Suppressor macrophage treated with lipopolysaccharide for 1 hour (primary cell): ENCODE measurements at regions not wholly inside any gene's neighbourhood (a gene's known extent, or its start where the extent isn't known, plus 50 kb on each side); places are given as distances from the start of the nearest gene placed in this dataset.
A peak's percentile ranks its signal among the peaks of the same experiment; 100 is the strongest.
"Not testable (repeated sequence)": the region's sequence is repeated elsewhere in the genome, so short reads cannot be mapped to it uniquely, and the experiment has no call there.

Experiments
- DNase-seq, 3 donors: peaks; one replicate each; pipeline ENCODE4 v3.0.0-alpha.2; 2020 to 2022

GRCh38 chr6:27668442-27669294 lies 195.8 kb upstream of the ZNF184 start:
- DNase-seq, result peak; percentile 44 to 59 (median 58)

- DNase-seq, result peak in 2 of 3 donors; percentile 12 to 33
Measured at GRCh38 chr6:27667657-27668441, 194.9 kb upstream of the ZNF184 start.

- no peak for DNase-seq
Measured at GRCh38 chr6:27667016-27667656, 194.2 kb upstream of the ZNF184 start.

- DNase-seq, result no peak
Measured at GRCh38 chr6:27662769-27663168, 189.9 kb upstream of the ZNF184 start.

DNA sequence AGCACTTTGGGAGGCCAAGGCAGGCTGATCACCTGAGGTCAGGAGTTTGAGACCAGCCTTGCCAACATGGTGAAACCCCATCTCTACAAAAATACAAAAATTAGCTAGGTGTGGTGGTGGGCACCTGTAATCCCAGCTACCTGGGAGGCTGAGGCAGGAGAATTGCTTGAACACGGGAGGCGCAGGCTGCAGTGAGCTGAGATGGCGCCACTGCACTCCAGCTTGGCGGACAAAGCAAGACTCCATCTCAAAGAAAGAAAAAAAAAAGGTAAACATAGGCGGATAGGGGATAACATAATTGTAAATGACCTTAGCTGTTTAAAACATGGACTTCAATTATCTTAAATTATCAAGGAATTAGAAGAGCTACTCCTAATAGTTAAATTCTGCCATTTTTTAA lies 189.3 kb upstream of the ZNF184 start:
- DNase-seq, result not testable (repeated sequence)

DNA sequence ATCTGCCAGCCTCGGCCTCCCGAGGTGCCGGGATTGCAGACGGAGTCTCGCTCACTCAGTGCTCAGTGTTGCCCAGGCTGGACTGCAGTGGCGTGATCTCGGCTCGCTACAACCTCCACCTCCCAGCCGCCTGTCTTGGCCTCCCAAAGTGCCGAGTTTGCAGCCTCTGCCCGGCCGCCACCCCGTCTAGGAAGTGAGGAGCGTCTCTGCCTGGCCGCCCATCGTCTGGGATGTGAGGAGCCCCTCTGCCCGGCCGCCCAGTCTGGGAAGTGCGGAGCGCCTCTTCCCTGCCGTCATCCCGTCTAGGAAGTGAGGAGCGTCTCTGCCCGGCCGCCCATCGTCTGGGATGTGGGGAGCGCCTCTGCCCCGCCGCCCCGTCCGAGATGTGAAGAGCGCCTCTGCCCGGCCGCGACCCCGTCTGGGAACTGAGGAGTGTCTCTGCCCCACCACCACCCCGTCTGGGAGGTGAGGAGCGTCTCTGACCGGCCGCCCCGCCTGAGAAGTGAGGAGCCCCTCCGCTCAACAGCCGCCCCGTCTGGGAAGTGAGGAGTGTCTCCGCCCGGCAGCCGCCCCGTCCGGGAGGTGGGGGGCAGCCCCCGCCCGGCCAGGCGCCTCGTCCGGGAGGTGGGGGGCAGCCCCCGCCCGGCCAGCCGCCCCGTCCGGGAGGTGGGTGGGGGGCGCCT lies 180.4 kb upstream of the ZNF184 start:
- DNase-seq, result not testable (repeated sequence)

- DNase-seq, result no peak
Measured at GRCh38 chr6:27651371-27651732, 178.4 kb upstream of the ZNF184 start.

DNA sequence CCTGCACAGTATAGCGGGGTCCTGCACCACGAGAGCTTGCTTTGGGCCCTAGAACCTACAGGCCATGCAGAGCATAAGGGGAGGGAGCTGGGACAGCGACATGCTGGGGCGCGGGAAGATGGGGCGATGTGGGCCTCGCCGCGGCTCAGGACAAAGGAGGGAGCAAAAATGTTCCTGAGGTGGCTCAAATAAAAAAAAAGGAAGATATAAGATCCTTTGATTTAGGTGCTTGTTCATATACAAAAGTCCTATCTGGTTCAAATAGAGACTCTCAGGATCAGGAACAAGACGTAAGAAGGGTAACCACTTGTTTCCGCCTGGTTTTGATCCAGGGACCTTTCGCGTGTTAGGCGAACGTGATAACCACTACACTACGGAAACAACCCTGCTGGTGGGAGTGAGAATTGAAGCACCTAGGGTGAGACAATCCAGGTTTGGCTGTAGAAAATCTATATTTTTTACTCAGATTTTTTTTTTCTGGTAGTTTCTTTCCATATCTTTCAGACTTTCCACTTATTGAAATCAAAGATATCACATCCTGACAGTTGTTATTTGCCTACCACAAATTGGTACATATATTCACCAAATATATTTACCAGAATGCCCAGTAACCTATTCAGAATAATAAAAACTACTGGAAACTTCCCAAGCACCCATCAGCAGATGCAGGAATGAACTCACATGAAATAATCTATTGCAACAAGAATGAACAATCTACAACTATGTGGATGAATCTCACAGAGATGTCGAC lies 177.9 kb upstream of the ZNF184 start:
- DNase-seq, result peak; percentile 3 to 31 (median 11)

DNA sequence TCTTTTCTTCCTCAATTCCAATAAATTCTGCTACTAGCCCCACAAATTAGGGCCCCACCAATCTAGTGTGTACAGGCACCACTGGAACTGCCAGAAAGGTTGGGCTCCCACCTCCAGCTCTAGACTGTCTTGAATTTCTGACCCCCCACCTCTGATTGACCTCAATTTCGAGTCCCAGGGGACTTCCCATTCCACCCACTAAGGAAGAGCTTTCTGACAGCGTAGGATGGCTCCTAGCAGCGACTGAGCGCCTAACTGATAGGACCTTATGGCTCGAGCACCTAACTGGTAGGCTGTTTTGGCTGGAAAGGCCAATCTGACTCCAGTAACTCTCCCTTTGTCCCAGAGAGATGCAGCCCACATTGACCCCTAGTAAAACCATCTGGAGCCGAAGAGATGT lies 171.6 kb upstream of the ZNF184 start:
- no peak for DNase-seq

DNA sequence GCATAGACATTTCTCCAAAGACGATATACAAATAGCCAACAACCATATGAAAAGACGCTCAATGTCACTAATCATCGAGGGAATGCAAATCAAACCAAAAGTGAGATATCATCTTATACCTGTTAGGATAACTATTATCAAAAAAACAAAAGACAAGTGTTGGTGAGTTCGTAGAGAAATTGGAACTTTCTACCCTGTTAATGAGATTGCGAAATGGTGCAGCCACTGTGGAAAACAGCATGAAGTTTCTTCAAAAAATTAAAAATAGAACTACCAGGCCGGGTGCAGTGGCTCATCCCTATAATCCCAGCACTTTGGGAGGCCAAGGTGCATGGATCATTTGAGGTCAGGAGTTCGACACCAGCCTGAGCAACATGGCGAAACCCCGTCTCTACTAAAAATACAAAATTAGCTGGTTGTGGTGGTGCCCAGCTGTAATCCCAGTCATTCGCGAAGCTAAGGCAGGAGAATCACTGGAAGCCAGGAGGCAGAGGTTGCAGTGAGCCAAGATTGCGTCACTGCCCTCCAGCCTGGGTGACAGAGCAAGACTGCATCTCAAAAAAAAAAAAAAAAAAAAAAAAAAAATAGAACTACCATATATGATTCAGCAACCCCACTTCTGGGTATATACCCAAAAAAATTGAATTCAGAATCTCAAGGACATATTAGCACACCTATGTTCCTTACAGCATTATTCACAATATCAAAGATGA lies 170.0 kb upstream of the ZNF184 start:
- DNase-seq, result no peak

DNA sequence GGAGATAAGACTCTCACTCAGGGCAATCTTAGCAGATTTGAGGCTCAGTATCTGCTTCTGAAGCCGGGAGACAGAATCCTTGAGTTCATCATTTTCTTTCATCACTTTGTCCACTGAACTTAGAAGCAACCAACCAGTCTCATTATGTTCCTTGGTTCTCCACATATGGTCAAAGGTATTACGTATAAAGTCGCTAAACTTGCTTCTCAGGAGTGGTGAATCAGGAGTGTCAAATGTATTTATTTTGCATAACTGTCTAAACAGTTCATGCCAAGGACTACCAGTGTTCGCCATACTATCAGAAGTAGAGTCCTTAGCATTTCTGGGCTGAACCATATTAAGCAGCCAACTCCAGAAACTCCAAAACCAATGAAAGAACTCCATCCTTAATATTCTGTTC lies 163.0 kb upstream of the ZNF184 start:
- DNase-seq, result not testable (repeated sequence)

GRCh38 chr6:27633221-27633688 lies 160.3 kb upstream of the ZNF184 start:
- DNase-seq, result not testable (repeated sequence)

DNA sequence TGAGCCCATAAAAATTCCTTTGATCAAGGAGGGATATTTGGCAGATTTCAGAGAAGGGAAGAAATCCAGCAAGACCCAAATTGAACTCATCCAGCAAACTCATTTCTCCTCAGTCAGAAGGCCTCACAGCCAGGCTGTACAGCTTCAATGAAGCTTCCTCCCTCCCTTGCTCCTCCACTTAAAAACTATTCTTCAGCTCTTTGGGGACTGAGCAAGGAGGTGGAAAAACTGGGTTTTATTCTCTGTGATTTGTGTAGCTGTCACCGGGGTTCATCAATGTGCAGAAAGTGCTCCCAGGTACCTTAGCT lies 158.7 kb upstream of the ZNF184 start:
- no peak for DNase-seq

DNA sequence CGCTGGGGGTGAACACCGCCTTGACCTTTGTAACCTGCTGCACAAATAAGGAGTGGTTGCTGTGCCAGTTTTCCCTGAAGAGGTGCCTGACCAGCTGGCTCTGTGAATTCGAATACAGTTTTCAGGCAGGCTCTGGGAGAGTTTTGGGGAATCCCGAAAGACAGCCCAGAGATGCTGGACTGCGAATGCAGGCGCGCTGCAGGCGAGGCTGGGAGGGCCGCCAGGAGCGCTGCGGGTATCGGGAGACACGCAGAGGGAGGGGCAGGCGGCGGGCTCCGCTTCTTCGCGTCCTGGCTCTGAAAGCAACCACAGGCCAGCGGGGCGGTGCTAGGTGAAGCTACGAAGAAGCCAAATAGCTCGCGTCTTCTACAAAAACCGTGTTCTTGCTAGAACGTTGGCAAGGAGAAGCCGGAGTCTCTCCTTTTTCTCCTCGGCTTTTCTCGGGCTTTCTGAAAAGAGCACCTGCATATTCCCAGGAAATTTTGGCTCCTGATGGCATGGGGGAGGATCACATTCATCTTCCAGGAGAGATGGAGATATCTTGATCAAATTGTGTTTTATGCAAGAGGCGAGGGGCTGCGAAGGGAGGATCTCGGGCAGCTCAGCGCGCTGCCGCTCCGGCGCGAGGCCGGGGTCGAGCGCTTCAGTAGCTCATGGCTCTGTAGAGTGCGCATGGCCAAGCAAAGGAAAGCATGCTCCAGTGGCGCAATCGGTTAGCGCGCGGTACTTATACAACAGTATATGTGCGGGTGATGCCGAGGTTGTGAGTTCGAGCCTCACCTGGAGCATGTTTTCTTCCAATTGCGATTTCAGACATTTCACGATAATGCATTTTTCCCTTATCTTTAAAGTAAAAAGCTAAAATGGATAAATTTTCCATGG lies 158.1 kb upstream of the ZNF184 start:
- no peak for DNase-seq

- DNase-seq, result no peak
Measured at GRCh38 chr6:27624694-27625262, 151.9 kb upstream of the ZNF184 start.

- DNase-seq, result no peak
Measured at GRCh38 chr6:27623103-27623502, 150.2 kb upstream of the ZNF184 start.

DNA sequence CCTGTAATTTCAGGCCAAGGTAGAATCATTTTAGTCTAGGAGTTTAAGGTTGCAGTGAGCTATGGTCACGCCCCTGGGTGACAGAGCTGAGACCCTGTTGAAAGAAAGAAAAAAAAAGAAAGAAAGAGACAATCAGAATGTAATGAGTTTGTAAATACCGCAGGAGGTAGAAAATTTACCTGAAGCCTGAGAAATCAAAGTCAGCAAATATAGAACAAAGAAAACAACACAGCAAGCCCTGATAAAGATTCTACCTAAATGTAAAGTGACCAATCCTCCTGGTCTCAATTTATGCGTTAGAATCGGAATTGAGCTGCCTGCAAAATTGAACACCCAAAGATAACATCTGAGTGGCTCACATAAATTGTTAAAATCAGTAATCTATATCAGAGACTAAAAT lies 146.5 kb upstream of the ZNF184 start:
- no peak for DNase-seq

- no peak for DNase-seq
Measured at GRCh38 chr6:27617700-27618689, 145.1 kb upstream of the ZNF184 start.
